ENCODE measurements at regions not wholly inside any gene's neighbourhood (a gene's known extent, or its start where the extent isn't known, plus 50 kb on each side); places are given as distances from the start of the nearest gene placed in this dataset.

DNA sequence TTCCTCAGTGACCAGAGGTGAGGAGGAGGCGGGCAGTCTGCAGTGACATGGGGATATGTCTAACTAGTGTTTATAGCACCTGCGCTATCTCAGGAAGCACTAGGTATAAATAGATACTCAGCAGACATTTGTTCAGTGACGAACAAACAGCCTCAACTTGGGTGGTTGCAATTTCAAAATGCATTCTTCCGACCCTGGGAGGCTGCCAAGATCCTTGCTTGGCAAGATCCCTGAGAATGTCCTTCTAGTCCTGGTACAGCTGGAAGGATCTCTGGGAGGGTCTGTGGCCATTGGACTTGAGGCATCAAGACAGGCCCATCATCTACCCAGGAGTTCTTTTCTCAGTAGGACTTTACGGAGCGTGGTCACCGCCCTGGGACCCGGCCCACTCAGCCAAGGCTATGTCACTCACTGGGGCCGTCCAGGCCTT lies 299.5 kb downstream of the ZNF536 start:
- BruUV-seq (replicated peaks) = no TSS peak
- H2AFZ ChIP-seq (ENCODE audit: low read length) = no peak overlapping the region
- CTCF ChIA-PET (ENCODE audit: unreplicated experiment) = no interaction called here
- no peak overlapping the region for H3K4me2 ChIP-seq (ENCODE audit: low read length)
- no peaks in the 10 kb centered on the region for H3K9me2 ChIP-seq (ENCODE audit: insufficient read depth, low read length)
- H3K4me1 ChIP-seq (ENCODE audit: insufficient read depth, low read length, poor library complexity, severe bottlenecking) = no peaks in the 10 kb centered on the region
- no peak for DNase-seq (ENCODE audit: low spot score)
- H3K9me3 ChIP-seq (ENCODE audit: low read length) = no peaks in the 10 kb centered on the region
- POLR2A ChIA-PET = no interaction called here
- no peaks in the 10 kb centered on the region for H3K36me3 ChIP-seq (ENCODE audit: insufficient read depth, low read length)
- TF ChIP-seq, protein P1, sequence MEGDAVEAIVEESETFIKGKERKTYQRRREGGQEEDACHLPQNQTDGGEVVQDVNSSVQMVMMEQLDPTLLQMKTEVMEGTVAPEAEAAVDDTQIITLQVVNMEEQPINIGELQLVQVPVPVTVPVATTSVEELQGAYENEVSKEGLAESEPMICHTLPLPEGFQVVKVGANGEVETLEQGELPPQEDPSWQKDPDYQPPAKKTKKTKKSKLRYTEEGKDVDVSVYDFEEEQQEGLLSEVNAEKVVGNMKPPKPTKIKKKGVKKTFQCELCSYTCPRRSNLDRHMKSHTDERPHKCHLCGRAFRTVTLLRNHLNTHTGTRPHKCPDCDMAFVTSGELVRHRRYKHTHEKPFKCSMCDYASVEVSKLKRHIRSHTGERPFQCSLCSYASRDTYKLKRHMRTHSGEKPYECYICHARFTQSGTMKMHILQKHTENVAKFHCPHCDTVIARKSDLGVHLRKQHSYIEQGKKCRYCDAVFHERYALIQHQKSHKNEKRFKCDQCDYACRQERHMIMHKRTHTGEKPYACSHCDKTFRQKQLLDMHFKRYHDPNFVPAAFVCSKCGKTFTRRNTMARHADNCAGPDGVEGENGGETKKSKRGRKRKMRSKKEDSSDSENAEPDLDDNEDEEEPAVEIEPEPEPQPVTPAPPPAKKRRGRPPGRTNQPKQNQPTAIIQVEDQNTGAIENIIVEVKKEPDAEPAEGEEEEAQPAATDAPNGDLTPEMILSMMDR (conservative IDR thresholded peaks at IDR 0.05; ENCODE audit: low read length) = no peak
- TF ChIP-seq EZH2phosphoT487 (IDR thresholded peaks at IDR 0.05; ENCODE audit: borderline replicate concordance, low read depth, low read length) = no peak
- intact Hi-C loops (cut with micrococcal nuclease; ENCODE audit: unreplicated experiment) = no loop called here
- no peaks in the 10 kb centered on the region for H4K20me1 ChIP-seq (ENCODE audit: insufficient read depth, low read length)
- H3K79me2 ChIP-seq (ENCODE audit: insufficient read depth, low read depth, low read length) = no peaks in the 10 kb centered on the region
- no peak overlapping the region for H3K27ac ChIP-seq (ENCODE audit: low read depth, low read length, poor library complexity, severe bottlenecking)
- no peak overlapping the region for H3K4me3 ChIP-seq (ENCODE audit: low read depth, low read length, poor library complexity, severe bottlenecking)

DNA sequence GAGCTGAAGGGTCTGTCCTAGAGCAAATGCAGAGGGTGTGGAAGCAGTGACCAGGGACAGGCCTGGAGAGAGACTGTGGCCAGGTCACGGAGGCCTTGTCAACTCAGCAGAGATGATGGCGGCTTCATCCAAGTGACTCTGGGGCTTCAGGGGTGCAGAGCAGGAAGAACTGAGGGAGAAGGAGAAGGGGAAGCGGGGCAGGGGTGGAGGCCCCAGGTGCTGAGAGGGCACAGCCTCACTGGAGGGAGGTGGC lies 299.1 kb downstream of the ZNF536 start:
- no TSS peak for BruUV-seq (replicated peaks)

DNA sequence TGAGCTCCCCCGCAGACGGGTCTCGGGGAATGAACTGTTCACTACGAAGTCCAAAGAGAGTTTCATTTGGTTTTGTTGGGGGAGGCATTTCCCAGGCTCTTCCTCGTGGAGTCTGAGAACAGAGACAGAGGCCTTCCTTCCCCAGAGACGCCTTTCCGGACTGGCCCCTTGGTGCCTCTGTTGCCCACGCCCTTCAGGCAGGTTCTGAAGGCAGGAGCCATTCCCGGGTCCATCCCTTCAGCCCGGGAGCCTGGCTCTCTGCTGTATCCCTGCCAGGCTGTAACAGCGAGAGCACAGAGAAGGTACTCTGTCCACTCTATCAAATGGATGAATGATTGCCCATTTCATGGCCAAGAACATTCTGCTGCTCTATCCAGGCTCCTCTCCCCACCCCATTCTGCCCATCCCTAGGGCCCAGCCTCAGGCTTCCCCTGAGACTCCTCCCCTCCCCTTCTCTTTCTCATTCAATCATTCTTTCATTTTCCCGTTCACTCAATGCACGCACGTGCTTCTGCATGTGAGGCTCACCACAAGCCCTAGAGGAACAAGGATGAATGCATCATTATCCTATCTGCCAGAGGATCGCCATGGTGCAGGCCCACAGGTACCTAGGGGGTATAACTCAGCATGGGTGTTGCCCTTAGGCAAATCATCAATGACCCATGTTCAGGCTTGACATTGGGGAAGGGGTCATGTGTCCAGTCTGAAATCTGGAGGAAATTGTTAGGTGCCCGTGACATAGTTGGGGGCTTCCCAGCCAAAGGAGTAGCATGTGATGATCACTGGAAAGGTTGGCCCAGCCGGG lies 298.6 kb downstream of the ZNF536 start:
- Histone ChIP-seq H3K4me1 (ENCODE audit: insufficient read depth, low read length, poor library complexity, severe bottlenecking) (no peaks in the 10 kb centered on the region), H3K36me3 (ENCODE audit: insufficient read depth, low read length) (no peaks in the 10 kb centered on the region), H3K79me2 (ENCODE audit: insufficient read depth, low read depth, low read length) (no peaks in the 10 kb centered on the region), H2AFZ (ENCODE audit: low read length) (no peak overlapping the region), H3K27ac (ENCODE audit: low read depth, low read length, poor library complexity, severe bottlenecking) (no peak overlapping the region), H3K9me3 (ENCODE audit: low read length) (no peaks in the 10 kb centered on the region), H3K4me2 (ENCODE audit: low read length) (no peak overlapping the region), H3K9me2 (ENCODE audit: insufficient read depth, low read length) (no peaks in the 10 kb centered on the region), H3K4me3 (ENCODE audit: low read depth, low read length, poor library complexity, severe bottlenecking) (no peak overlapping the region), H4K20me1 (ENCODE audit: insufficient read depth, low read length) (no peaks in the 10 kb centered on the region)
- CTCF ChIA-PET (ENCODE audit: unreplicated experiment) = no interaction called here
- POLR2A ChIA-PET = no interaction called here
- DNase-seq (ENCODE audit: low spot score) = no peak
- intact Hi-C loops (cut with micrococcal nuclease; ENCODE audit: unreplicated experiment) = no loop called here
- no TSS peak for BruUV-seq (replicated peaks)
- TF ChIP-seq, protein P1 (conservative IDR thresholded peaks at IDR 0.05; ENCODE audit: low read length) = no peak
- TF ChIP-seq EZH2phosphoT487 (IDR thresholded peaks at IDR 0.05; ENCODE audit: borderline replicate concordance, low read depth, low read length) = no peak

More for the DNA sequence above, 299.1 kb downstream of the ZNF536 start:
- Histone ChIP-seq H2AFZ (ENCODE audit: low read length) (no peak overlapping the region), H3K9me3 (ENCODE audit: low read length) (no peaks in the 10 kb centered on the region), H3K27ac (ENCODE audit: low read depth, low read length, poor library complexity, severe bottlenecking) (no peak overlapping the region), H3K36me3 (ENCODE audit: insufficient read depth, low read length) (no peaks in the 10 kb centered on the region), H3K4me1 (ENCODE audit: insufficient read depth, low read length, poor library complexity, severe bottlenecking) (no peaks in the 10 kb centered on the region), H3K4me3 (ENCODE audit: low read depth, low read length, poor library complexity, severe bottlenecking) (no peak overlapping the region), H3K79me2 (ENCODE audit: insufficient read depth, low read depth, low read length) (no peaks in the 10 kb centered on the region), H3K9me2 (ENCODE audit: insufficient read depth, low read length) (no peaks in the 10 kb centered on the region), H4K20me1 (ENCODE audit: insufficient read depth, low read length) (no peaks in the 10 kb centered on the region), H3K4me2 (ENCODE audit: low read length) (no peak overlapping the region)
- TF ChIP-seq, protein P1 (conservative IDR thresholded peaks at IDR 0.05; ENCODE audit: low read length) = no peak
- ChIA-PET CTCF (ENCODE audit: unreplicated experiment) (no interaction called here), POLR2A (no interaction called here)
- intact Hi-C loops (cut with micrococcal nuclease; ENCODE audit: unreplicated experiment) = no loop called here
- no peak for DNase-seq (ENCODE audit: low spot score)
